ENCODE measurements at regions not wholly inside any gene's neighbourhood (a gene's known extent, or its start where the extent isn't known, plus 50 kb on each side); places are given as distances from the start of the nearest gene placed in this dataset.

DNA sequence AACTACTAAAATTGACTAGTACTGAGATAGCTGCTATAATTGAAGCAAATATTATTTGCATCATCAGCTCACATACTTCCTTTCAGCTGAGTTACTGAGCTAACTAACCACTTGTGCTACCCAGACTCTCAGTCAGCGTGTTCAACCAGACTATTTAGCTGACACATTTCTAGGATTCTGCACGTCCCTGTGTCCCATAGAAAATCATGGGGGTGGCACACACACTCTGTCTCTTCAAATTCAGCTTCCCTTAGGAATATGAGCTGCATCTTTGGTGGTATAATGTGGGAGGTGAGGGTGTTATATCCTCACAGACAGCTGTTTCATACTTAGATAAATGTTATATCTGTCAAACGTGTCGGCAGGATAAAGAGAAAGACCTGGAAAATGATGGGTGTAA, 424.0 kb downstream of the CDH2 start:
- no peak for DNase-seq (ENCODE audit: low read depth)

DNA sequence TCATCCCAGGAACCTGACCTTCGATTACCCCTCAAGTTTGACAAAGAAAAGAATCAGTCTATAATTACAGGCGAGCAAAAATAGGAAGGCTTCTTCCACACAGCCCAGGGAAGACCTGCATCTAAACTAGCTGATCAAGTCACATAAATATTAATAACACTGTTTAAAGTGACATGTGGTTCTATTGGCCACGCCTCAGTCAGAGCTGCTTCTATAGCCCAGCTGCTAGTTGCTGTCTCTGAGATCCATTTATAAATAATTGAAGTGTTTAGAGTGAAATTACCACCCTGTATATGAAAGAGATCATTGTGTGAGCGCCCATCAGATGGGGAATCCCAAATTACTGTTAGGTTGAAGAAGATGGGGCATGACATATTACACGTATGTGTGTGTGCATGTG, 426.0 kb downstream of the CDH2 start:
- no peak for DNase-seq (ENCODE audit: low read depth)

GRCh38 chr18:27750014-27750413, 426.9 kb downstream of the CDH2 start:
- peak; percentile 5 for DNase-seq (ENCODE audit: low read depth)

DNA sequence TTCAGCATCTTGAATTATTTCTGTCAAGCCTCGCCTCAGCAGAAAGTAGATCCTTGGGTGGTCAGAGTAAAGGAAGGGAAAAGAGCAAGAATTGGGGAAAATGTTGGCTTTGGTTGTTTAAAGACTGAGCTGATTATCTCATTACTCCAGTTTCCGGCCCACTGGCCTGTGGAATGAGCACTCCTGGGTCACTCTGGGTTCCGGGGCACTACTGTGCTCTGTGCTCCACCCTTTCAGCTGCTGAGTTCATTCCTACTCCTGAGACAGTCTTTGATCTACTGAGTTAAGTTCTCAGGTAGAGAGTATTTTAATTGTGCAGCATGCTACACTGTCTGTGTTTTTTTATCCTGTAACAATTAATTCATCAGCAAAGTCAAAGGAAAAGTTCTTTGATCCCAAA, 427.7 kb downstream of the CDH2 start:
- DNase-seq (ENCODE audit: low read depth), result no peak

GRCh38 chr18:27746241-27746640, 430.7 kb downstream of the CDH2 start:
- DNase-seq (ENCODE audit: low read depth), result no peak

DNA sequence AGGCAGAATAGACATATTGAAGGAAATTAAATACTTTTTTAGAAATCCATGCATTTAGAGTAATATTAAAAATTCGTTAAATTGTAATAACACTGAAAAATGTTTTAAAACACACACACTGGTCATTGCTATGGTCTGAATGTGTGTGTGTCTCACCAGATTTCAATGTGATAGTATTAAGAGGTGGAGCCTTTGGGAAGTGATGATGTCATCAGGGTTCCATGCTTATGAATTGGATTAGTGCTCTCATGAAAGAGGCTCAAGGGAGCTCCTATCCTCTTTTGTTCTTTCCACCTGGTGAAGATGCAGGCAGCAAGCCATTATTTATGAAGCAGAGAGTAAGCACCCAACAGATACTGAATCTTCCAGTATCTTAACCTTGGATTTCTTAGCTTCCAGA, 441.8 kb downstream of the CDH2 start:
- DNase-seq (ENCODE audit: low read depth), result no peak

- no peak for DNase-seq (ENCODE audit: low read depth)
Observed at GRCh38 chr18:27731211-27731610, 445.7 kb downstream of the CDH2 start.

DNA sequence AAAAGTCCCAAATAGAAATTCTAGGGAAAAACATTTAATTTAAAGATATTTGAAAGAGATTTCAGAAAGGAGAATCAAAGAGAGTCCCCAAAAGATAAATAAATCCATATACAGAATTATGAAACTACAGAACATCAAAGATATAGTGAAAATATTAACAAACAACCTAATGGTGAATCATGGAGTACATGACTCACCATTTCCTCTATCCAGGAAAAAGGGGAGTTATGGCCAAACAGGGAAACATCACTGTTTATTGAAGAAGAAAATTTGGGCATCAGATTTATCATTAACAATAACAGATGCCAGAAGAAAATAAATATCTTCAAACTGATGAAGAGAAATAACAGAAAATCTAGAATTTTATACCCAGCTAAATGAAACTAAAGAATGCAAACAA, 448.3 kb downstream of the CDH2 start:
- no peak for DNase-seq (ENCODE audit: low read depth)

GRCh38 chr18:27724362-27724761, 452.6 kb downstream of the CDH2 start:
- no peak for DNase-seq (ENCODE audit: low read depth)

DNA sequence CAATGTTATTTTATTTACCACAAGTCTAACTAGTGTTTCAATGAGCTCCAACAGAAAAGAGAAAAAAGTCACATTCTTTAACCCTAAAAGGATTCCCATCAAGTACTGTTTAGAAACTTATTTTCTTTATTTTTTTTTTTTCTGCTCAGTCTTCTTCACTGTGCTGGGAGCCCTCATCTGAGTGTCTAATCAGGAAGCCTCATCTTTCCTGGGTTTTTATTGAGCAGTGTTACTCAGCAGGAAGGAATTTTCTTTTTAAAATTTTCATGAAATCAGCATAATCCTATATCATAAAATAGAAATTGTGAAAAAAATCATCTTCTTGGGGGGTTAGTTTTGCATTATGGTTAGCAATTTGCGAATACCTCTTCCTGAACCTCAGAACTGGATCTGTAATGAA, 453.8 kb downstream of the CDH2 start:
- DNase-seq (ENCODE audit: low read depth), result no peak

DNA sequence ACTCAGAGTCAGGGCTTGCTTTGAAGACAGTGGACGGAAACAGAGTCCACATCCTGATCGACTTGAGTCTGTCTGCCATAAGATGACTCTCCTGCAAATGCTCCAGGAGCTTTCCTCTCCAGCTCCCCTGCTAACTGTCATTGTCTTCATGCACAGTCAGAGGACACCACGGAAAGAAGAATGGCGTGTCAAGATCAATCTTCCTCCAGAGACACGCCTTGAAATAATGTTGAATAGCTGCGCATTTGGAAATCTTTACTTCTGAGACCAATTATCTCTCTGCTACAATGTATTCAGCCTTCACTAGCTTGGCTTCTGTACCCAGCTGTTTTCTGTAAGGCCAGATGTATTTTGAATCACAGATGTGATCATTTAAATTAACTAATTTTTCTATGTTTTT, 457.2 kb downstream of the CDH2 start:
- no peak for DNase-seq (ENCODE audit: low read depth)

GRCh38 chr18:27717816-27718215, 459.1 kb downstream of the CDH2 start:
- DNase-seq (ENCODE audit: low read depth), result no peak

- DNase-seq (ENCODE audit: low read depth), result no peak
Observed at GRCh38 chr18:27717250-27717649, 459.7 kb downstream of the CDH2 start.

DNA sequence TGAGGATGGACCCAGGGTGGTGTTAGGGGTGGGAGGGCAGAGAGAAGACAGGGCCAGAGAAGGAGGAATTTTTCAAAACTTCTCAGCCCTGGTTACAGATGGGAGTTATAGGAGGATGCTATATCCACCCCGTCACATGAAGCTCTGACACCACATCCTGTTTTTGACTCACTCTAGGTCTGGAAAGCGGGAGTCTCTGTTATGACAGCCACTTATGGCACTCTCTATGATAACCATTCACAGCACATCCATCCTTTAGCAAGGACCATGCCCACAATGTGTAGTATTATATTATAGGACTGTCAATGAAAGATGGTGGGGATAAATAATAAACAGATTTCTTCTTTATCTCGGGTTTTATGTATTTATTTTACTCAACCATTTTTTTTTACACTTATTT, 461.2 kb downstream of the CDH2 start:
- no peak for DNase-seq (ENCODE audit: low read depth)

- DNase-seq (ENCODE audit: low read depth), result peak; percentile 71
Observed at GRCh38 chr18:27713738-27714095, 463.2 kb downstream of the CDH2 start.

DNA sequence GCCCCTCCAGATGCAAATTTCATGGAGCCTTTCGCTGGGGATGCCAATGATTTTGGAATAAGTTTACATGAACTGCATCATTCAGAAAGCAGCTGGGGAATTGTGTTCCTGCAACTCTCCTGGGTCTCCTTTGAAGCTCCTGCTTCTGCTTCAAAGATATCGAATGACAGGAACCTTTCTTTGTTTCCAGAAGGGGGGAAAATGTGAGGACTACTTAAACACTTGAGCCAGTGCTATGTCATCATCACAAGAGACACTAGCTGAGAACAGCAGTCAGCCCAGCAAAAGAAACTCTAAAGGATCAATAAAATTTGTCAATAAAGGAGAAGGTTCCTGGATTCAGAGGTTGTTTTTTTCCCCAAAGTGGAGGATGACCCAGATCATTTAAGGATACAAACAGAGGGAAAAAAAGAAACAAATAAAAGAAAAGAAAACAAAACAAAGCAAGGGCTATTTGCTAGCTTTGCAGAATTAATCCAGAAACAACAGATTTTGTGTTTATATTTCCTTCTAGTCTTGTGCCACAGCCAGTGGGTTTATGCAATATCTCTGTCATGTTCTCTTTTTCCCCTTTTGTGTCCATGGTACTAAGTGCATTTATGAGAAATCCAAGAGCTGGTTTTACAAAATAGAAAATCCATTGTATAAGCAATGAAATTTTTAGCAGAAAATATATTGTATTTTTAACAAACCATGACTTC, 463.7 kb downstream of the CDH2 start:
- no peak for DNase-seq (ENCODE audit: low read depth)

- no peak for DNase-seq (ENCODE audit: low read depth)
Observed at GRCh38 chr18:27712066-27712465, 464.9 kb downstream of the CDH2 start.

DNA sequence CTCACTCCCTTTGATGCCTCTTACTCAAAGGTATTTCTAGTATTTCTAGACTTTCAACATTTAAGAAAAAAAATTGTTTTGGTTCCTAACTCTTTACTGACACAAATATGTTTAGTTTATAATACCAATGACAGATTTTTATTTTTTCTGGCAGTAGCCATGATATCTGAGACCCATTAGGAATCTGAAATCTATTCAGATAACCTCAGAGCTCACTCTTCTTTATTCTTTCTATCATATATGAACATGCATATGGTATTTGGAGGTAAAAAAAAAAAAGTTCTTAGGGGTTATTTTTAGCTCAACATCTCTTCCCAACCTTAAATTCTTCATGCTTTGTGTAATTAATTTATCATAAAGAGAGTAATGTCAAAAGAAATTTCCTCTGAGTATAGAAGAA, 465.5 kb downstream of the CDH2 start:
- DNase-seq (ENCODE audit: low read depth), result no peak

DNA sequence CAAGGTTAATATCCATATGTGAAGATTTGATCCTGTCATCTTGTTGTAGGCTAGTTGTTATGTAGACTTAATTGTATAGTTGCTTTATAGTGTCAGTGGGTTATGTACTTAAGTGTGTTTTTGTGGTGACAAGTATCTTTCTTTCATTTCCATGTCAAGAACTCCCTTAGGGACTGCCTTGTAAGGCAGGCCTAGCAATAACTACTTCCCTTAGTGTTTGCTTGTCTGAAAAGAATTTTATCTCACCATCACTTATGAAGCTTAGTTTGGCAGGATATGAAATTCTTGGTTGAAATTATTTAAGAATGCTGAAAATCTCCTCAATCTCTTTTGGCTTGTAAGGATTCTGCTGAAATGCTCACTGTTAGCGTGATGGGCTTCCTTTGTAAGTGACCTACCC, 467.6 kb downstream of the CDH2 start:
- DNase-seq (ENCODE audit: low read depth), result no peak

DNA sequence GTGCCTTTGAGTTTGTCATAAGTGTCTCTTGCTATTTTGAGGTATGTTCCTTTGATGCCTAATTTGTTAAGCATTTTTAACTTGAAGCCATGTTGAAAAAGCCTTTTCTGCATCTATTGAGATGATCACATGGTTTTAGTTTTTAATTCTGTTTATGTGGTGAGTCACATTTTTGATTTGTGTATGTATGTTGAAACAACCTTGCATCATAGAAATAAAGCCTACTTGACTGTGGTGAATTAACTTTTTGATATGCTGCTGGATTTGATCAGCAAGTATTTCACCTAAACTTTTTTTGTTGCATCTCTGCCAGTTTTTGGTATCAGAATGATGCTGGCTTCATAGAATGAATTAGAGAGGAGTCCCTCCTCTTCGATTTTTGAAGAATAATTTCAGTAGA, 469.7 kb downstream of the CDH2 start:
- DNase-seq (ENCODE audit: low read depth), result no peak

- DNase-seq (ENCODE audit: low read depth), result no peak
Observed at GRCh38 chr18:27704736-27705361, 472.1 kb downstream of the CDH2 start.

DNA sequence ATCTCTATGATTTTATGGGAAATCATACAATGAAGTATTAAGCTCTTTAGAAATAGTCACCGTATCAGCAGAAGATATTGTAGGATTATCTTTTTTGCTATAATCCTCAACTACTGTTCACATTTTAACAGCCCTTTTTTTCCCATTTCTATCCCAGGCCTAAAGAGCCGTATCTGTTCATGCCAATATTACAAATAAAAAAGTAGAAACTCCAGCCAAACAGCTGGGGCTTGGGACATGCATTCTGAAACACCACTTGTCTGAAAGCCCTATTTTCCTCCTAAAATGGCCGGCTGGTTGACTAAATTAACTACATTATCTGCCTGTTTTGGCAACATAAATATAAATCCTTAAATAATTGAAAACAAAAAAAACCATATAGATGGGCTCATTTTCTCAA, 477.8 kb downstream of the CDH2 start:
- no peak for DNase-seq (ENCODE audit: low read depth)

DNA sequence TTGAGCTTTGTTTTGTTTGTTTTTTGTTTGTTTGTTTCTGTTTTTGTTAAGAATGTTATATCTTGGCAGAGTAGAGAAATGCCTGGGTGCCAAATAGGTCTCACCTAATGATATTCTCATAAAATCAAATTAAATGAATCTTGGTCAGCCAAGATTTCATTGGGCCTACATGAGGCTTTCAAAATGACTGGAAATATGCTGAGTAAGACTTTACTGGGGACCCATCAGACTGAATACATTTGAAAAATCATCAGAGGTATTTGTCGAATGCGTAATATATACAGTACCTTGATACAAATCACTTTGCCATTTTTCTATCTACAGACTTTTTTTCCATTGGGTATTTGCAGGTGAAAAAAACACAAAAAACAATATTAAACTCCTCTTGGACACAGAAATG, 480.8 kb downstream of the CDH2 start:
- no peak for DNase-seq (ENCODE audit: low read depth)

DNA sequence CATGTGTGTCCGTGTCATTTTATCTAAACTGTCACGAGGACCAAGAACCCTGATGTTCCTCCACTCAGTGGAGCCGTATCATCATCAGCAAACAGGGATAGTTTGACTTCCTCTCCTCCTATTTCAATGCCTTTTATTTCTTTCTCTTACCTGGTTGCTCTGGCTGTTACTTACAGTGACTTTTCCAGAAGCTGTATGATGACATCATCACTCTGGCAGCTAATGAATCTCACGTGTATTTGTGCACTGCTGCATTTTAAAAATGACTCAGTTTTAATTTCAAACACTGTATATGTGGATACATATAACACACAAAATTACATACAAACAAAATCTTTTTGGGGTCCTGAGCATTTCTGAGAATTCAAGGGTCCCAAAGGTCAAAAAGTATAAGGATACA, 481.4 kb downstream of the CDH2 start:
- DNase-seq (ENCODE audit: low read depth), result no peak

Measured in fibroblast of the conjunctiva (primary cell).